Fibroblast of lung (primary cell): ENCODE measurements at regions not wholly inside any gene's neighbourhood (a gene's known extent, or its start where the extent isn't known, plus 50 kb on each side); places are given as distances from the start of the nearest gene placed in this dataset.
A peak's percentile ranks its signal among the peaks of the same experiment; 100 is the strongest.

Experiments
- DNase-seq, 2 donors: peaks; one replicate each; pipeline versions ENCODE4 v3.0.0 to v3.0.0-alpha.2; 2010; ENCODE audit warnings: low read depth in 2 of 2
- H2AFZ ChIP-seq: 2 replicates; pipeline ENCODE4 v1.5.1; 2012; ENCODE audit warnings: low read length, control low read depth, inconsistent platforms
- H3K27ac ChIP-seq: 2 replicates; pipeline ENCODE4 v1.5.1; 2011; ENCODE audit warnings: low read length, control low read depth; ENCODE audit not compliant: insufficient read depth
- H3K27me3 ChIP-seq: 2 replicates; pipeline ENCODE4 v1.5.1; 2011; ENCODE audit warnings: mild to moderate bottlenecking, low read length; ENCODE audit not compliant: control insufficient read depth, insufficient read depth
- H3K36me3 ChIP-seq: 2 replicates; pipeline ENCODE4 v1.5.1; 2011; ENCODE audit warnings: low read length; ENCODE audit not compliant: control insufficient read depth, insufficient read depth
- H3K4me1 ChIP-seq: 2 replicates; pipeline ENCODE4 v1.5.1; 2011; ENCODE audit warnings: low read length; ENCODE audit not compliant: control insufficient read depth, insufficient read depth; ENCODE audit errors: extremely low read depth
- H3K4me2 ChIP-seq: 2 replicates; pipeline ENCODE4 v1.5.1; 2011; ENCODE audit warnings: low read length, control low read depth; ENCODE audit not compliant: insufficient read depth; ENCODE audit errors: extremely low read depth
- H3K4me3 ChIP-seq, 4 experiments: fragments of 200-600 bp in 1 of 4; sonication (generic) in 1 of 4; replicated peaks in 1 of 4; 2 replicates each; pipeline ENCODE4 v1.5.1; 2011 to 2016; ENCODE audit warnings: low read length in 4 of 4, low read depth in 3 of 4, mild to moderate bottlenecking in 3 of 4, control low read depth in 2 of 4, inconsistent platforms in 1 of 4, mixed read lengths in 1 of 4; ENCODE audit not compliant: insufficient read depth in 1 of 4; ENCODE audit errors: control extremely low read depth in 1 of 4
- H3K79me2 ChIP-seq: 2 replicates; pipeline ENCODE4 v1.5.1; 2012; ENCODE audit warnings: mild to moderate bottlenecking, low read length, inconsistent platforms; ENCODE audit not compliant: control insufficient read depth, insufficient read depth
- H3K9ac ChIP-seq: 2 replicates; pipeline ENCODE4 v1.5.1; 2011; ENCODE audit warnings: mild to moderate bottlenecking, low read length, control low read depth; ENCODE audit not compliant: insufficient read depth
- H3K9me3 ChIP-seq: 2 replicates; pipeline ENCODE4 v1.5.1; 2012; ENCODE audit warnings: low read depth, low read length; ENCODE audit not compliant: control insufficient read depth, insufficient read depth
- H4K20me1 ChIP-seq: 2 replicates; pipeline ENCODE4 v1.5.1; 2011; ENCODE audit warnings: low read length; ENCODE audit not compliant: control insufficient read depth, insufficient read depth; ENCODE audit errors: extremely low read depth
- CTCF ChIP-seq, 2 donors: IDR thresholded peaks in 1 of 2; conservative IDR thresholded peaks in 1 of 2; 1 replicate in 1 of 2; 2 replicates in 1 of 2; pipeline ENCODE4 v1.5.1; 2011 to 2012; ENCODE audit warnings: low read length in 2 of 2, control low read depth in 1 of 2, inconsistent platforms in 1 of 2, low read depth in 1 of 2, mild to moderate bottlenecking in 1 of 2
- EZH2 ChIP-seq: IDR thresholded peaks from 2 replicates; pipeline ENCODE4 v1.5.1; 2012; ENCODE audit warnings: low read length, control low read depth, mild to moderate bottlenecking; ENCODE audit errors: missing control alignments

GRCh38 chr7:12805518-12805928 is 118.1 kb downstream of the ARL4A start:
- Histone ChIP-seq H3K4me2 (no peak overlapping the region), H3K9me3 (no peaks in the 10 kb centered on the region), H3K4me3 (no peak overlapping the region), H3K27ac (no peak overlapping the region), H4K20me1 (no peaks in the 10 kb centered on the region), H3K36me3 (no peaks in the 10 kb centered on the region), H2AFZ (peak overlapping the region; percentile 28), H3K9ac (no peak overlapping the region), H3K4me1 (no peaks in the 10 kb centered on the region), H3K27me3 (no peaks in the 10 kb centered on the region), H3K79me2 (no peaks in the 10 kb centered on the region)
- DNase-seq, result no peak
- TF ChIP-seq CTCF (conservative IDR thresholded peaks at IDR 0.05 in 1 of 2, IDR thresholded peaks at IDR 0.05 in 1 of 2; ENCODE audit: low read depth in 1 of 2, low read length in 2 of 2), result no peak
- TF ChIP-seq EZH2, result no peak

DNA sequence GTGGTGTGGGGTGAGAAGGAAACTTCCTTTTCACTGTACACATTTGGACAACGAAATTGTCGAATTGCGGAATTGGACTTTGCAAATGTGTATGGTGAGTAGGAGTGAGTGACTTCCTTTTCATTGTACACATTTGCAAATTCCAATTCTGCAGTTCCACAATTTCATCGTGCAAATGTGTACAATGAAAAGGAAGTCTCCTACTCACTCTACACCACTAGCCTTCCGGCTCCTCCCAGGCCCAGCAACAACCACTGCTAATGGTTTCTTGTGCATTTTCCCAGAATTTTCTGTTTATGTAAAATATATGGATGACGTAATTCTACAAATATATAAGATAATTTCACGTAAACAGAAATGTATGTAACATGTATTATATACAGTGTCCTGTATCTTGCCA is 118.5 kb downstream of the ARL4A start:
- Histone ChIP-seq H2AFZ (peak overlapping the region; percentile 28), H3K79me2 (no peaks in the 10 kb centered on the region), H3K36me3 (no peaks in the 10 kb centered on the region), H4K20me1 (no peaks in the 10 kb centered on the region), H3K9ac (no peak overlapping the region), H3K27me3 (no peaks in the 10 kb centered on the region), H3K4me2 (no peak overlapping the region), H3K4me3 (no peak overlapping the region), H3K9me3 (no peaks in the 10 kb centered on the region), H3K4me1 (no peaks in the 10 kb centered on the region), H3K27ac (no peak overlapping the region)
- no peak for DNase-seq
- no peak for TF ChIP-seq CTCF (conservative IDR thresholded peaks at IDR 0.05 in 1 of 2, IDR thresholded peaks at IDR 0.05 in 1 of 2; ENCODE audit: low read depth in 1 of 2, low read length in 2 of 2)
- TF ChIP-seq EZH2, result no peak

GRCh38 chr7:12809476-12809875 is 122.0 kb downstream of the ARL4A start:
- DNase-seq, result no peak
- H3K4me2 ChIP-seq, result no peak overlapping the region
- H3K79me2 ChIP-seq, result no peaks in the 10 kb centered on the region
- TF ChIP-seq CTCF (conservative IDR thresholded peaks at IDR 0.05 in 1 of 2, IDR thresholded peaks at IDR 0.05 in 1 of 2; ENCODE audit: low read depth in 1 of 2, low read length in 2 of 2), result no peak
- no peak for TF ChIP-seq EZH2
- H4K20me1 ChIP-seq, result no peaks in the 10 kb centered on the region
- no peak overlapping the region for H2AFZ ChIP-seq
- no peaks in the 10 kb centered on the region for H3K4me1 ChIP-seq
- no peaks in the 10 kb centered on the region for H3K9me3 ChIP-seq
- H3K27ac ChIP-seq, result no peak overlapping the region
- H3K36me3 ChIP-seq, result no peaks in the 10 kb centered on the region
- H3K27me3 ChIP-seq, result no peaks in the 10 kb centered on the region
- H3K4me3 ChIP-seq, result no peak overlapping the region
- H3K9ac ChIP-seq, result no peak overlapping the region
